GM12874 (cell line): ENCODE measurements at regions not wholly inside any gene's neighbourhood (a gene's known extent, or its start where the extent isn't known, plus 50 kb on each side); places are given as distances from the start of the nearest gene placed in this dataset.

Experiments used
- TF ChIP-seq, protein P1 (sequence below): IDR thresholded peaks from 2 replicates; pipeline ENCODE4 v1.5.1; 2011; ENCODE audit warnings: low read depth, mild to moderate bottlenecking, control low read depth, low read length, moderate library complexity; ENCODE audit not compliant: insufficient read depth

DNA sequence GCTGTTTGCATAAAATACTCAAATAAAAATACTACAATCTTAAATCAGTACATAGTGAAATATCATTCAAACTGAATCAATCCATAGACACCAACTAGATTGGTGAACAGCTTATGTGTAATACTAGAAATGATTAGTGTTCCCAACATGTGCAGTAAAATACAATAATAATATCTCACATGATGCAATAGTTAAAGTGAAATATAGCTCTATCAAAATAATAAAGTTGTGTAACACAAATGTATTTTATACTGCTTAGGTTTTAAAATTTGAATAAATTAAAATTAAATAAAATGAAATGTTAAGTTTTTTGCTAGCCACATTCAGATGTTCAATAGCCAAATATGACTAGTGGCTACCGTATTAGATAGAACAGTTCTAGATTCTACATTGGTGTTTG is 714.1 kb downstream of the ZNF385D start:
- TF ChIP-seq, protein P1, sequence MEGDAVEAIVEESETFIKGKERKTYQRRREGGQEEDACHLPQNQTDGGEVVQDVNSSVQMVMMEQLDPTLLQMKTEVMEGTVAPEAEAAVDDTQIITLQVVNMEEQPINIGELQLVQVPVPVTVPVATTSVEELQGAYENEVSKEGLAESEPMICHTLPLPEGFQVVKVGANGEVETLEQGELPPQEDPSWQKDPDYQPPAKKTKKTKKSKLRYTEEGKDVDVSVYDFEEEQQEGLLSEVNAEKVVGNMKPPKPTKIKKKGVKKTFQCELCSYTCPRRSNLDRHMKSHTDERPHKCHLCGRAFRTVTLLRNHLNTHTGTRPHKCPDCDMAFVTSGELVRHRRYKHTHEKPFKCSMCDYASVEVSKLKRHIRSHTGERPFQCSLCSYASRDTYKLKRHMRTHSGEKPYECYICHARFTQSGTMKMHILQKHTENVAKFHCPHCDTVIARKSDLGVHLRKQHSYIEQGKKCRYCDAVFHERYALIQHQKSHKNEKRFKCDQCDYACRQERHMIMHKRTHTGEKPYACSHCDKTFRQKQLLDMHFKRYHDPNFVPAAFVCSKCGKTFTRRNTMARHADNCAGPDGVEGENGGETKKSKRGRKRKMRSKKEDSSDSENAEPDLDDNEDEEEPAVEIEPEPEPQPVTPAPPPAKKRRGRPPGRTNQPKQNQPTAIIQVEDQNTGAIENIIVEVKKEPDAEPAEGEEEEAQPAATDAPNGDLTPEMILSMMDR = no peak

DNA sequence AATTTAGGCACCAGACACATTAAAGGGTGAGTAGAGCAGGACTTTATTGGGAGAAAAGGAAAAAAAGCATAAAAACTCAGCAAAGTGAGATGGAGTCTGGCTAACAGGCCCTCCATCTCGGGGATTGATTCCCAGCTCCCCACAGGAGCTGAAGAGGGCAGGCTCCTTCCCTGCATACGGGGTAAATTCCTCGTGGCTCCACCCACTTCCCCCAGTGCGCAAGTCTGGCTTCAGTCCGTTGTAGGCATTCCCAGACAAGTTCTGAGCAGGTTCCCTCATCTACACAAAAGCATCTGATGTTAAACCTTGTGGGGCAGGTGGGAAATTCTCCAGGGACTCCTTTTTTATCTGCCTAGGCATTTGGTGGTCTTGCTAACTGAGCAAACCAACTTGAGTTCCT is 722.6 kb downstream of the ZNF385D start:
- TF ChIP-seq, protein P1 = no peak

DNA sequence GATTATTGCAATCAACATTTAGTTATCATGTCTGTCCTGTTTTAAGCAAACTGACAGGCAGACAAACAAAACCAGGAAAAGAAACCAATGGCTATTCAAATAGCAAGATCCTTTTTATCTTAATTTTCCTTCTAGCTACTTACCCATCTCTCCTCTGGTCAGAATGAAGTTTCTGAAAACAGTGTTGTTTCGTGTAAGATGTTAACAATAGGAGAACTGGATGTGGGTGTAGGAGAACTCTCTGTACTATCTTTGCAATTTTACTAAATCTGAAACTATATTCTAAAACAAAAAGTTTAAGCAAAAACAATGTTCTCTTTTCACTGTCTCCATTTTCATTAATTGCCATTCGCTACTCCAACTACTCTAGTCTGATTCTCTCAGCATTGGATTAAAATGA is 726.4 kb downstream of the ZNF385D start:
- TF ChIP-seq, protein P1 = no peak

DNA sequence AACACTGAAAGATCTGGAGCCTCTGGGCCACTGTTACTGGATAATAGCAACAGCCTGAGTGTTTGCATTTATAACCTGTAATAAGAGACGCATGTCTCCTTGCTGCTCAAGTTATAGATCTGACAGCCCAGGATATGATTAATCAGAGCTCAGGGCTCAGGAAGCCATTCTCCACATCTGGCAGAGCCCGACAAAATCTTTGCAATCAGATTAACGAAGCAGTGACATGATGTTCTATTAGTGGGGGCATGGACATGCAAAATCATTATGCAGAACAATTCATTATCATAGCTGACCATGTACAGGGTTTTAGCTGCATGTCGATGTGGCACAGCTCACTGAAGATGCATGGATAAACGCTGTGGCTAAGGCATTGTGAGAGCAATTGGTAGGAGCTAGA is 730.3 kb downstream of the ZNF385D start:
- TF ChIP-seq, protein P1 = no peak

DNA sequence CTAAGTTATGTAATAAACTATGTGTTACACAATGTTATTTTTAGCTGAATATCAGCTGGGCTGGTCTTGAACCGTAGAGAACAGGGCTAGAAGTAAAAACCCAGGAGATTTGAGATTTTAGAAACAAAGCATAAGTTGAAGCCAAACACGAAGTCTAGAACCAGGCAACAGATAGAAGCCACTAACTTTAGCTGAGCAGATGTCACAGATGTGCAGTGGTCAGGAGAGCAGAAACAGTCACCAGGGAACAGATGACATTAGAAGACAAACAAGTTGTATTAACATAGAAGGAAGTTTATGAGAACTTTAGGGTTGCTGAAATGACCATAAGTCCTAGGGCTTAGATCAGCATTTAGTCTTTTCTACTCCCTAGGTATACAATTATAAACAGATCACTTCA is 731.0 kb downstream of the ZNF385D start:
- TF ChIP-seq, protein P1 = no peak

DNA sequence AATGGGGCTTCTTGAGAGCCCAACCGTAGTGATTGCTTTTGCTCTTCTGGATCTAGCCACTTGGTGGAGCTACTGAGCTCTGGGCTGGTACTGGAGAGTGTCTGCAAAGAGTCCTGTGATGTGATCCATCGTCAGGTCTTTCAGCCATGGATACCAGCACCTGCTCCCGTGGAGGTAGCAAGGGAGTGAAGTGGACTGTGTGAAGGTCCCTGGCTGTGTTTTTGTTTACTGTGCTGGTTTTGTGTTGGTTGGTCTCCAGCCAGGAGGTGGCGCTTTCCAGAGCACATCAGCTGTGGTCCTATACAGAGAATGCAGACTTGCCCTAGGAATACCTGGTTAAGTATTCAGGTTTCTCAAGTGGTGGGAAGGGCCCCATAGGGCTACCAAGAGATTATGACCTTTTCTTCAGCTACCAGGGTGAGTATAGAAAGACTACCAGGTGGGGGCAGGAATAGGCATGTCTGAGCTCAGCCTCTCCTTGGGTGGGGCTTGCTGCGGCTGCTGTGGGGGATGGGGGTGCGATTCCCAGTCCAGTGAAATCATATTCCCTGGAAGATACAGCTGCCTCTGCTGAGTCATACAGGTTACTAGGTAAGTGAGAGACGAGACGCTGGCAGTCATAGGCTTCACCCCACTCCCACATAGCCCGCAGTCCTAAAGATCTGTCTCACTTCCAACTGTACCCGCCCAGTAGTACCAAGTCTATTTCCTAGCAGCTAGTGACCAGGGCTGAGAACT is 733.7 kb downstream of the ZNF385D start:
- TF ChIP-seq, protein P1 = peak; percentile 32

DNA sequence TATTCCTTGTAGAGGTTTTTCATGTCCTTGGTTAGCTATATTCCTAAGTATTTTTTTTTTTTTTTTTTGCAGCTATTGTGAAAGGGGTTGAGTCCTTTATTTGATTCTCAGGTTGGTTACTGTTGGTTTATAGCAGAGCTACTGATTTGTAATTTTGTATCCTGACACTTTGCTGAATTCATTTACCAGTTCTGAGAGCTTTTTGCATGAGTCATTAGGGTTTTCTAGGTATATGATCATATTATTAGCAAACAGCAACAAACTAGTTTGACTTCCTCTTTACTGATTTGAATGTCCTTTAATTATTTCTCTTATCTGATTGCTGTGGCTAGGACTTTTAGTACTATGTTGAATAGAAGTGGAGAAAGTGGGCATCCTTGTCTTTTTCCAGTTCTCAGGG is 737.4 kb downstream of the ZNF385D start:
- TF ChIP-seq, protein P1 = no peak
